Subcutaneous abdominal adipose tissue (tissue), 5 donors: ENCODE measurements at regions not wholly inside any gene's neighbourhood (a gene's known extent, or its start where the extent isn't known, plus 50 kb on each side); places are given as distances from the start of the nearest gene placed in this dataset.
"Not testable (repeated sequence)": the region's sequence is repeated elsewhere in the genome, so short reads cannot be mapped to it uniquely, and the experiment has no call there.

ENCODE experiments used
- H3K27ac ChIP-seq: one replicate; pipeline ENCODE4 v1.7.0; 2013; ENCODE audit warnings: low read depth, mild to moderate bottlenecking, inconsistent platforms, low read length, moderate library complexity
- H3K27me3 ChIP-seq, 5 donors: one replicate each; pipeline ENCODE4 v1.7.0; 2013; ENCODE audit warnings: low read length in 5 of 5, inconsistent platforms in 1 of 5; ENCODE audit not compliant: control insufficient read depth in 5 of 5, insufficient read depth in 4 of 5
- H3K36me3 ChIP-seq, 5 donors: one replicate each; pipeline ENCODE4 v1.7.0; 2013; ENCODE audit warnings: low read length in 5 of 5; ENCODE audit not compliant: control insufficient read depth in 5 of 5, insufficient read depth in 5 of 5
- H3K4me1 ChIP-seq, 5 donors: one replicate each; pipeline ENCODE4 v1.7.0; 2013; ENCODE audit warnings: low read length in 5 of 5, mild to moderate bottlenecking in 3 of 5, moderate library complexity in 1 of 5; ENCODE audit not compliant: control insufficient read depth in 5 of 5, insufficient read depth in 5 of 5
- H3K4me3 ChIP-seq, 5 donors: one replicate each; pipeline ENCODE4 v1.7.0; 2013; ENCODE audit warnings: low read length in 5 of 5, low read depth in 1 of 5
- H3K9ac ChIP-seq, 5 donors: one replicate each; pipeline ENCODE4 v1.7.0; 2013; ENCODE audit warnings: low read length in 5 of 5, mild to moderate bottlenecking in 4 of 5, moderate library complexity in 3 of 5
- H3K9me3 ChIP-seq, 5 donors: one replicate each; pipeline ENCODE4 v1.7.0; 2013; ENCODE audit warnings: low read length in 5 of 5; ENCODE audit not compliant: control insufficient read depth in 5 of 5
- donor health status: healthy.
- donor health status: healthy.
- donor health status: healthy.
- donor health status: healthy.
- donor health status: healthy.

- H3K4me1 ChIP-seq: no peaks in the 10 kb centered on the region
- no peaks in the 10 kb centered on the region for H3K27me3 ChIP-seq
- H3K36me3 ChIP-seq: no peaks in the 10 kb centered on the region
- no peak overlapping the region for H3K4me3 ChIP-seq
- no peaks in the 10 kb centered on the region for H3K9me3 ChIP-seq
- no peak overlapping the region for H3K9ac ChIP-seq
- H3K27ac ChIP-seq: no peak overlapping the region
Measured at GRCh38 chr3:145648396-145648795, 512.6 kb downstream of the PLOD2 start.

GRCh38 chr3:145649368-145649887 is 511.6 kb downstream of the PLOD2 start:
- Histone ChIP-seq H3K36me3 (no peaks in the 10 kb centered on the region), H3K27me3 (no peaks in the 10 kb centered on the region), H3K4me1 (no peaks in the 10 kb centered on the region), H3K27ac (no peak overlapping the region), H3K4me3 (no peak overlapping the region), H3K9ac (no peak overlapping the region), H3K9me3 (no peaks in the 10 kb centered on the region)

GRCh38 chr3:145650170-145650569 is 510.8 kb downstream of the PLOD2 start:
- H3K9me3 ChIP-seq: no peaks in the 10 kb centered on the region

GRCh38 chr3:145671121-145671520 is 489.9 kb downstream of the PLOD2 start:
- H3K36me3 ChIP-seq: no peaks in the 10 kb centered on the region
- H3K4me1 ChIP-seq: no peaks in the 10 kb centered on the region
- H3K27me3 ChIP-seq: no peaks in the 10 kb centered on the region
- H3K9ac ChIP-seq: no peak overlapping the region
- H3K27ac ChIP-seq: no peak overlapping the region
- no peaks in the 10 kb centered on the region for H3K9me3 ChIP-seq
- no peak overlapping the region for H3K4me3 ChIP-seq

More at GRCh38 chr3:145650170-145650569, 510.8 kb downstream of the PLOD2 start:
- no peak overlapping the region for H3K27ac ChIP-seq
- H3K4me3 ChIP-seq: no peak overlapping the region
- no peaks in the 10 kb centered on the region for H3K36me3 ChIP-seq
- H3K27me3 ChIP-seq: no peaks in the 10 kb centered on the region
- H3K4me1 ChIP-seq: no peaks in the 10 kb centered on the region
- H3K9ac ChIP-seq: no peak overlapping the region

GRCh38 chr3:145673838-145674237 is 487.1 kb downstream of the PLOD2 start:
- no peaks in the 10 kb centered on the region for H3K9me3 ChIP-seq
- H3K36me3 ChIP-seq: no peaks in the 10 kb centered on the region
- no peaks in the 10 kb centered on the region for H3K4me1 ChIP-seq
- no peak overlapping the region for H3K27ac ChIP-seq
- no peaks in the 10 kb centered on the region for H3K27me3 ChIP-seq
- no peak overlapping the region for H3K9ac ChIP-seq
- no peak overlapping the region for H3K4me3 ChIP-seq

- no peaks in the 10 kb centered on the region for H3K4me1 ChIP-seq
- no peaks in the 10 kb centered on the region for H3K27me3 ChIP-seq
- no peak overlapping the region for H3K4me3 ChIP-seq
- no peak overlapping the region for H3K27ac ChIP-seq
- H3K9ac ChIP-seq: no peak overlapping the region
- H3K9me3 ChIP-seq: no peaks in the 10 kb centered on the region
- no peaks in the 10 kb centered on the region for H3K36me3 ChIP-seq
Measured at GRCh38 chr3:145678401-145678800, 482.6 kb downstream of the PLOD2 start.

- no peak overlapping the region for H3K4me3 ChIP-seq
- H3K4me1 ChIP-seq: no peaks in the 10 kb centered on the region
- H3K9me3 ChIP-seq: no peaks in the 10 kb centered on the region
- no peaks in the 10 kb centered on the region for H3K36me3 ChIP-seq
- no peaks in the 10 kb centered on the region for H3K27me3 ChIP-seq
- no peak overlapping the region for H3K9ac ChIP-seq
- no peak overlapping the region for H3K27ac ChIP-seq
Measured at GRCh38 chr3:145681181-145681580, 479.8 kb downstream of the PLOD2 start.

- not testable (repeated sequence) for H3K4me1 ChIP-seq, H3K9me3 ChIP-seq, H3K9ac ChIP-seq, H3K36me3 ChIP-seq, H3K4me3 ChIP-seq, H3K27ac ChIP-seq, H3K27me3 ChIP-seq
Measured at GRCh38 chr3:145687978-145688377, 473.0 kb downstream of the PLOD2 start.

- Histone ChIP-seq H3K9me3 (no peaks in the 10 kb centered on the region), H3K9ac (no peak overlapping the region), H3K4me1 (no peaks in the 10 kb centered on the region), H3K4me3 (no peak overlapping the region), H3K27me3 (no peaks in the 10 kb centered on the region), H3K27ac (no peak overlapping the region), H3K36me3 (no peaks in the 10 kb centered on the region)
Measured at GRCh38 chr3:145692751-145693150, 468.2 kb downstream of the PLOD2 start.

- H3K4me3 ChIP-seq: no peak overlapping the region
- no peaks in the 10 kb centered on the region for H3K9me3 ChIP-seq
- H3K4me1 ChIP-seq: peaks cover 0 to 6% (median 0%) of the 10 kb centered on the region in 5 donors
- no peak overlapping the region for H3K9ac ChIP-seq
- no peaks in the 10 kb centered on the region for H3K27me3 ChIP-seq
- no peaks in the 10 kb centered on the region for H3K36me3 ChIP-seq
- no peak overlapping the region for H3K27ac ChIP-seq
Measured at GRCh38 chr3:145696011-145696410, 465.0 kb downstream of the PLOD2 start.

GRCh38 chr3:145698250-145698649 is 462.7 kb downstream of the PLOD2 start:
- no peaks in the 10 kb centered on the region for H3K9me3 ChIP-seq
- no peak overlapping the region for H3K4me3 ChIP-seq
- H3K9ac ChIP-seq: no peak overlapping the region
- H3K27me3 ChIP-seq: no peaks in the 10 kb centered on the region
- peaks cover 0 to 6% (median 0%) of the 10 kb centered on the region in 5 donors for H3K4me1 ChIP-seq
- no peaks in the 10 kb centered on the region for H3K36me3 ChIP-seq
- H3K27ac ChIP-seq: no peak overlapping the region
